Erythroblast (primary cell): ENCODE measurements at regions not wholly inside any gene's neighbourhood (a gene's known extent, or its start where the extent isn't known, plus 50 kb on each side); places are given as distances from the start of the nearest gene placed in this dataset.

Experiments
- GATA1 ChIP-seq: IDR thresholded peaks from 2 replicates; pipeline ENCODE4 v1.6.1; 2011; ENCODE audit warnings: low read depth, mild to moderate bottlenecking, control low read depth, low read length, moderate library complexity
- POLR2A ChIP-seq: IDR thresholded peaks from 2 replicates; pipeline ENCODE4 v1.6.1; 2011; ENCODE audit warnings: mild to moderate bottlenecking, low read length

- TF ChIP-seq POLR2A (no peak), GATA1 (no peak)
Measured at GRCh38 chr14:42229294-42229693, 622.6 kb downstream of the LRFN5 start.
